ENCODE measurements at regions not wholly inside any gene's neighbourhood (a gene's known extent, or its start where the extent isn't known, plus 50 kb on each side); places are given as distances from the start of the nearest gene placed in this dataset.
"Not testable (repeated sequence)": the region's sequence is repeated elsewhere in the genome, so short reads cannot be mapped to it uniquely, and the experiment has no call there.

GRCh38 chr5:2866662-2867372 is 115.3 kb upstream of the IRX2 start:
- no peak for DNase-seq

- no peak for DNase-seq
Observed at GRCh38 chr5:2865856-2866255, 114.4 kb upstream of the IRX2 start.

GRCh38 chr5:2864515-2865105 is 113.1 kb upstream of the IRX2 start:
- no peak for DNase-seq

GRCh38 chr5:2863675-2864433 is 112.4 kb upstream of the IRX2 start:
- no peak for DNase-seq

GRCh38 chr5:2863133-2863532 is 111.7 kb upstream of the IRX2 start:
- no peak for DNase-seq

- not testable (repeated sequence) for DNase-seq
Observed at GRCh38 chr5:2862176-2862575, 110.7 kb upstream of the IRX2 start.

GRCh38 chr5:2861605-2862004 is 110.1 kb upstream of the IRX2 start:
- no peak for DNase-seq

GRCh38 chr5:2860101-2860500 is 108.6 kb upstream of the IRX2 start:
- no peak for DNase-seq

GRCh38 chr5:2857837-2858236 is 106.4 kb upstream of the IRX2 start:
- no peak for DNase-seq

GRCh38 chr5:2856206-2856605 is 104.7 kb upstream of the IRX2 start:
- no peak for DNase-seq

- no peak for DNase-seq
Observed at GRCh38 chr5:2852446-2852845, 101.0 kb upstream of the IRX2 start.

- DNase-seq: no peak
Observed at GRCh38 chr5:2851895-2852294, 100.4 kb upstream of the IRX2 start.

- DNase-seq: no peak
Observed at GRCh38 chr5:2849429-2849828, 98.0 kb upstream of the IRX2 start.

- DNase-seq: no peak
Observed at GRCh38 chr5:2848619-2849018, 97.1 kb upstream of the IRX2 start.

- no peak for DNase-seq
Observed at GRCh38 chr5:2847608-2848007, 96.1 kb upstream of the IRX2 start.

GRCh38 chr5:2841208-2841607 is 89.7 kb upstream of the IRX2 start:
- no peak for DNase-seq

- no peak for DNase-seq
Observed at GRCh38 chr5:2840372-2840915, 89.0 kb upstream of the IRX2 start.

- DNase-seq: no peak
Observed at GRCh38 chr5:2836133-2836532, 84.7 kb upstream of the IRX2 start.

- DNase-seq: no peak
Observed at GRCh38 chr5:2833556-2833955, 82.1 kb upstream of the IRX2 start.

- DNase-seq: no peak
Observed at GRCh38 chr5:2832394-2832793, 80.9 kb upstream of the IRX2 start.

GRCh38 chr5:2829239-2829638 is 77.8 kb upstream of the IRX2 start:
- DNase-seq: no peak

GRCh38 chr5:2818936-2819335 is 67.5 kb upstream of the IRX2 start:
- DNase-seq: no peak

GRCh38 chr5:2817031-2817603 is 65.6 kb upstream of the IRX2 start:
- no peak for DNase-seq

- no peak for DNase-seq
Observed at GRCh38 chr5:2813678-2814077, 62.2 kb upstream of the IRX2 start.
